Right lobe of liver (tissue), 6 donors: ENCODE measurements at regions not wholly inside any gene's neighbourhood (a gene's known extent, or its start where the extent isn't known, plus 50 kb on each side); places are given as distances from the start of the nearest gene placed in this dataset.

Source experiments
- ATAC-seq, 4 donors: fragments of 200-7000 bp; cut with Tn5 transposase; one replicate each; pipeline ENCODE4 v1.9.1; 2020; ENCODE audit warnings: mild to moderate bottlenecking in 4 of 4, moderate library complexity in 4 of 4
- DNase-seq, 3 donors: peaks; one replicate each; pipeline ENCODE4 v3.0.0-alpha.2; 2020
- H3K27ac ChIP-seq, 3 donors: fragments of 200-600 bp; one replicate each; pipeline ENCODE4 v1.8.0; 2022
- H3K27me3 ChIP-seq, 2 donors: fragments of 200-600 bp; one replicate each; pipeline ENCODE4 v1.8.0; 2022
- H3K36me3 ChIP-seq, 4 donors: fragments of 200-600 bp; sonication (generic) in 1 of 4; one replicate each; pipeline versions ENCODE4 v1.5.1 to v1.8.0; 2017 to 2022; ENCODE audit warnings: control low read depth in 1 of 4
- H3K4me1 ChIP-seq, 4 donors: fragments of 200-600 bp; sonication (generic) in 1 of 4; one replicate each; pipeline versions ENCODE4 v1.5.1 to v1.8.0; 2017 to 2022; ENCODE audit warnings: control low read depth in 1 of 4
- H3K4me3 ChIP-seq, 3 donors: fragments of 200-600 bp; one replicate each; pipeline ENCODE4 v1.8.0; 2022
- H3K9me3 ChIP-seq, 4 donors: fragments of 200-600 bp; sonication (generic) in 1 of 4; one replicate each; pipeline versions ENCODE4 v1.5.1 to v1.8.0; 2017 to 2022; ENCODE audit warnings: control low read depth in 1 of 4
- POLR2A ChIP-seq: fragments of 450-650 bp; IDR thresholded peaks from one replicate; pipeline ENCODE4 v1.6.1; 2017; ENCODE audit warnings: antibody characterized with exemption, mild to moderate bottlenecking
- WGBS: methylation state at CpG from one replicate; pipeline ENCODE4 v1.1.6; 2018; ENCODE audit warnings: low coverage, low lambda C conversion rate; ENCODE audit not compliant: insufficient coverage; ENCODE audit errors: missing lambda C conversion rate; 5-methylcytosine and 5-hydroxymethylcytosine counted together
- intact Hi-C, 2 donors: fragments of 100-400 bp; cut with DNase I; formaldehyde crosslinking; loops; one replicate each; pipeline versions ENCODE4 v1.11.2 to v1.14.1; 2022
- TF ChIP-seq, protein P1 (sequence below), 4 donors: fragments of 200-600 bp in 3 of 4; fragments of 450-650 bp in 1 of 4; IDR thresholded peaks; one replicate each; pipeline versions ENCODE4 v1.5.1 to v1.8.0; 2016 to 2022; ENCODE audit warnings: antibody characterized with exemption in 4 of 4, mild to moderate bottlenecking in 2 of 4
- donor health status: DM: no; HTN: yes; CAD: no.
- donor health status: DM: no; HTN: no; CAD: no.
- donor health status: DM: no; HTN: no; CAD: no.
- donor health status: DM: no; HTN: yes; CAD: no.
- donor health status: DM: no; HTN: yes; CAD: no.

DNA sequence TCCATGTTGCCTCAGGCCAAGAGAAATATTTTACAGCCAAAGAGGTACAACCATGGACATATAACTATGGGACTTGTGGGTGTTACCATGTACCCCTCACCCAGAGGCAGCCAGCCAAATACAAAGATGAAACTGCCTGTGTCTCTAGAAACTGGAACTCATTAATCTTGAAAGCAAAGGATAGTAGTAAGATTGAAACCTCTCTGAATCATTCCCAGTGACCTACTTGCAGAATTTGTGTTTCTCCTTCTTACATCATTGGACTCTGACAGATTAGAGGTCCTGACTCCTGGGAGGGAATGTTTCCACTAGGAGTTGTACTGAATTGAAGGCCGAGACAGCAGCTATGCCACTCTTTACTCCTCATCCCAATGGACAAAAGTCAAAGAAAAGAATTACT is 257.4 kb upstream of the UBASH3B start:
- Histone ChIP-seq H3K4me3 (no peak overlapping the region), H3K4me1 (no peaks in the 10 kb centered on the region), H3K36me3 (no peaks in the 10 kb centered on the region), H3K27me3 (no peaks in the 10 kb centered on the region), H3K27ac (no peak overlapping the region), H3K9me3 (no peaks in the 10 kb centered on the region)
- no peak for TF ChIP-seq POLR2A
- TF ChIP-seq, protein P1, sequence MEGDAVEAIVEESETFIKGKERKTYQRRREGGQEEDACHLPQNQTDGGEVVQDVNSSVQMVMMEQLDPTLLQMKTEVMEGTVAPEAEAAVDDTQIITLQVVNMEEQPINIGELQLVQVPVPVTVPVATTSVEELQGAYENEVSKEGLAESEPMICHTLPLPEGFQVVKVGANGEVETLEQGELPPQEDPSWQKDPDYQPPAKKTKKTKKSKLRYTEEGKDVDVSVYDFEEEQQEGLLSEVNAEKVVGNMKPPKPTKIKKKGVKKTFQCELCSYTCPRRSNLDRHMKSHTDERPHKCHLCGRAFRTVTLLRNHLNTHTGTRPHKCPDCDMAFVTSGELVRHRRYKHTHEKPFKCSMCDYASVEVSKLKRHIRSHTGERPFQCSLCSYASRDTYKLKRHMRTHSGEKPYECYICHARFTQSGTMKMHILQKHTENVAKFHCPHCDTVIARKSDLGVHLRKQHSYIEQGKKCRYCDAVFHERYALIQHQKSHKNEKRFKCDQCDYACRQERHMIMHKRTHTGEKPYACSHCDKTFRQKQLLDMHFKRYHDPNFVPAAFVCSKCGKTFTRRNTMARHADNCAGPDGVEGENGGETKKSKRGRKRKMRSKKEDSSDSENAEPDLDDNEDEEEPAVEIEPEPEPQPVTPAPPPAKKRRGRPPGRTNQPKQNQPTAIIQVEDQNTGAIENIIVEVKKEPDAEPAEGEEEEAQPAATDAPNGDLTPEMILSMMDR (IDR thresholded peaks at IDR 0.05): no peak
- DNase-seq: no peak
- 58% methylated on average over 1 of the region's 1 CpG for WGBS
- no peak for ATAC-seq
- intact Hi-C loops: no loop called here

DNA sequence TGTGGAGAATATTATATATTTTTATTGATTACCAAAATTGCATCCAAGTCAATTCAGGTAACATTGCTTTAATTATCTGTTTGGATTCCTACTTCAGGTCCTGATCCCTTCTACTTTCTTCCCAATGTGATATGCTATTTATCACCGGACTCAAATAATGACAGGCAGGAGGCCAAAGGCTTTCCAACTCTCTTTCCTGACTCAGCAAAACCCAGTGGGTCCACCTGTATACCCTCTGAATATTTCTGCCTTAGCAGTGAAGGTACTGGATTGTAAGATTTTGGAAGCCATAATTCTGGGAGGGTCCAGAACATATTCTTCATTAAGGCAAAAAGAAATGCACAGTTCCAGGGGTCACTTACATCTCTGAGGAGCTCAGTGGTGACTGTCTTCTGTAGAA is 260.2 kb upstream of the UBASH3B start:
- DNase-seq: no peak
- H3K4me3 ChIP-seq: no peak overlapping the region
- no peak overlapping the region for H3K27ac ChIP-seq
- no peaks in the 10 kb centered on the region for H3K27me3 ChIP-seq
- ATAC-seq: no peak
- no peak for TF ChIP-seq POLR2A
- TF ChIP-seq, protein P1 (IDR thresholded peaks at IDR 0.05): no peak
- 100% methylated on average over 1 of the region's 1 CpG for WGBS
- intact Hi-C loops: no loop called here
- H3K4me1 ChIP-seq: no peaks in the 10 kb centered on the region
- no peaks in the 10 kb centered on the region for H3K9me3 ChIP-seq
- H3K36me3 ChIP-seq: no peaks in the 10 kb centered on the region

DNA sequence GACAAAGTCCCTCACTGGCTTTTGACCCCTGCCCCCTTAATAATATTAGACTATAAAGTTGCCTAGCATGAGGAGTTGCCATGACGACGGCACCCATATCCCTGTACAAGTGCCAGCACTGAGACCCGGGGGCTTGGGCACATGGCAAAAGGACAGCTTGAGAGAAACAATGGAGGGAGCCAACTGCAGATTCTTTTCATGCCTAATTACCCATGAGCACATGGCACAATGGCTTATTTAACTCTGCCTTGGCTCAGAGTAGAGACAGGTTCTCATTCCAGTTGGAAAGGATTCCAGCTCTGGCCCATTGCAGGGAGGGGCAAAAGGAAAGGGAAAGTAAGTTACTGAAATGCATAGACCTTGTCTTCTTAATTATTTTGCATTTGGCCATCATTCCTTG is 261.2 kb upstream of the UBASH3B start:
- no peak for TF ChIP-seq POLR2A
- TF ChIP-seq, protein P1 (IDR thresholded peaks at IDR 0.05): no peak
- DNase-seq (no peak), ATAC-seq (no peak)
- no peaks in the 10 kb centered on the region for H3K4me1 ChIP-seq
- no peaks in the 10 kb centered on the region for H3K36me3 ChIP-seq
- intact Hi-C loops: no loop called here
- H3K27me3 ChIP-seq: no peaks in the 10 kb centered on the region
- 61% methylated on average over 3 of the region's 3 CpGs for WGBS
- no peak overlapping the region for H3K27ac ChIP-seq
- no peak overlapping the region for H3K4me3 ChIP-seq
- no peaks in the 10 kb centered on the region for H3K9me3 ChIP-seq

DNA sequence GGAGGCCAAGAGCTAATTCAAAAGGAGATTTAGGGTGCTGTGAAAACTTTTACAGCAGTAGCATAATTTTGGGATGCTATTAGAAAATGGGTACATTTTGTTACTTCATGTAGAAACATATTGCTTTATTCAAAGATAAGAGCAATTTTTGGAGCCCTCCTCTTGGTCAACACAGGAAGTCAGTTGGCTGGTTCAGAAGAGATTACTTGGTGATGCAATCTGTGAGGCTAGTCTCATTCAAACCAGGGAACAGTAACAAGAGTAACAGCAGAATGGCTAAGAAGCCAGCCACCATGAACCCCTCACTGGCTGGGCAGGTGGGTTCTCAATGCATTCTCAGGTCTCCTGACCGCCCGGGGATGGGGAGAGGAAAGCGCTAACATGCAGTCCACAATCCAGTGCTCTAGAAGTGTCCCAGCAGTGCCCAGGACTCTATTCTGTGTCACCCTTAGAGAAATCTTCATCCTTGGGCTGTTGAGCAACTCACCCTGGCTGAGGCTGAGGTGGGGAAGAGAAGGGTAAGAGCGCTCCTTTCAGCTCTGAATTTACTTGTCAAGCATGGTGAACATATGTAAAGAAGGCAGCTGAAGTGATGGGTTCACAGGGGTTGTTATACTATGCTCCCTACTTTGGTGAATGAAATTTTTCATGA is 262.2 kb upstream of the UBASH3B start:
- Histone ChIP-seq H3K27me3 (no peaks in the 10 kb centered on the region), H3K36me3 (no peaks in the 10 kb centered on the region), H3K4me3 (no peak overlapping the region), H3K9me3 (no peaks in the 10 kb centered on the region), H3K4me1 (no peaks in the 10 kb centered on the region), H3K27ac (no peak overlapping the region)
- TF ChIP-seq, protein P1 (IDR thresholded peaks at IDR 0.05): no peak
- no peak for TF ChIP-seq POLR2A
- ATAC-seq (peak in 1 of 4 donors; percentile 44), DNase-seq (no peak)
- no CpG with 5 or more reads among the region's 4 CpGs for WGBS
- intact Hi-C loops: no loop called here

DNA sequence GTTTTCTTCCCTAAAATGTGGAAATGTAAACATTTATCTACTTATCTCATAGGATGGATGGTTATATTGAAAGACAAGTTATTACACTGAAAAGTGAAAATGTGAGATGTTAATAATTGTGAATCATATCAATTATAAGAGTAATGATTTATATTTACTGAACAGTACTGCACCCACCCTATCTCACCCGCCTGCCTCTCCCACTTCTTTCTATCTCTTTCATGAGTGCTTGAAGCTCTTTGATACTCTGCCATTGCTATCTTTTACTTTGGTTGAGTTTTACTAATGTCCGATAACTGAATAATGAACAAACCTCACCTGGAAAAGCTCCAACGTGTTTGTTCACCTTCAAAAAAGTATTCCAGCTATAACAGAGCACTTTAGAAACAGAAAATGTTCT is 263.0 kb upstream of the UBASH3B start:
- DNase-seq (no peak), ATAC-seq (no peak)
- Histone ChIP-seq H3K4me3 (no peak overlapping the region), H3K36me3 (no peaks in the 10 kb centered on the region), H3K4me1 (no peaks in the 10 kb centered on the region), H3K9me3 (no peaks in the 10 kb centered on the region), H3K27me3 (no peaks in the 10 kb centered on the region), H3K27ac (no peak overlapping the region)
- intact Hi-C loops: no loop called here
- WGBS: 74% methylated on average over 3 of the region's 3 CpGs
- TF ChIP-seq POLR2A: no peak
- TF ChIP-seq, protein P1 (IDR thresholded peaks at IDR 0.05): no peak
